Astrocyte of the cerebellum (primary cell): ENCODE measurements at regions not wholly inside any gene's neighbourhood (a gene's known extent, or its start where the extent isn't known, plus 50 kb on each side); places are given as distances from the start of the nearest gene placed in this dataset.

Experiments used
- DNase-seq: peaks from one replicate; pipeline ENCODE4 v3.0.0-alpha.2; 2011; ENCODE audit warnings: low read depth
- H3K4me3 ChIP-seq: 2 replicates; pipeline ENCODE4 v1.5.1; 2011; ENCODE audit warnings: mild to moderate bottlenecking, low read depth, low read length, moderate library complexity
- in situ Hi-C: cut with HindIII; loops from 2 replicates; pipeline ENCODE4 v1.10.0; 2017; ENCODE audit warnings: low sequenced_read_pairs
- TF ChIP-seq, protein P1 (sequence below): IDR thresholded peaks from 2 replicates; pipeline ENCODE4 v1.5.1; 2012; ENCODE audit warnings: low read length, low read depth, moderate library complexity, mild to moderate bottlenecking; ENCODE audit errors: missing control alignments

DNA sequence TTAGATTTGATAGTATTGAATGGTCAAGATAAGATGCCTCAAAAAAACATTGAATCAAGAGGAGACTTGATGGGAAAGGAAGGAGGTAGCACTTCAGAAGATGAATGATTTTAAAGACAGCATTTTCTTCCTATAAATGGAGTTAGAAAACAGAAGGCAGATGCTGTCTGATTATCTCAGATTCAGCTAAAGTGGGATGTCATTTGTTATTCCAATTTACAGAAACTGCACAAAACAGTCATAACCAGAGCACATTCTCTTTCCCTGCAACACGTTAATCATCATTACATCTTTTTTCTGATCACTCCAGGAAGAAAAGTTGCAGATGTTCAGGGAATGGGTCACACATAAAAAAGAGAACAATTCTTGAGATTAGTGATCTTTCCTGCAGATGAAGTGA, 1141.8 kb downstream of the SI start:
- no peak for DNase-seq
- no peak overlapping the region for H3K4me3 ChIP-seq
- in situ Hi-C loops: no loop called here
- TF ChIP-seq, protein P1, sequence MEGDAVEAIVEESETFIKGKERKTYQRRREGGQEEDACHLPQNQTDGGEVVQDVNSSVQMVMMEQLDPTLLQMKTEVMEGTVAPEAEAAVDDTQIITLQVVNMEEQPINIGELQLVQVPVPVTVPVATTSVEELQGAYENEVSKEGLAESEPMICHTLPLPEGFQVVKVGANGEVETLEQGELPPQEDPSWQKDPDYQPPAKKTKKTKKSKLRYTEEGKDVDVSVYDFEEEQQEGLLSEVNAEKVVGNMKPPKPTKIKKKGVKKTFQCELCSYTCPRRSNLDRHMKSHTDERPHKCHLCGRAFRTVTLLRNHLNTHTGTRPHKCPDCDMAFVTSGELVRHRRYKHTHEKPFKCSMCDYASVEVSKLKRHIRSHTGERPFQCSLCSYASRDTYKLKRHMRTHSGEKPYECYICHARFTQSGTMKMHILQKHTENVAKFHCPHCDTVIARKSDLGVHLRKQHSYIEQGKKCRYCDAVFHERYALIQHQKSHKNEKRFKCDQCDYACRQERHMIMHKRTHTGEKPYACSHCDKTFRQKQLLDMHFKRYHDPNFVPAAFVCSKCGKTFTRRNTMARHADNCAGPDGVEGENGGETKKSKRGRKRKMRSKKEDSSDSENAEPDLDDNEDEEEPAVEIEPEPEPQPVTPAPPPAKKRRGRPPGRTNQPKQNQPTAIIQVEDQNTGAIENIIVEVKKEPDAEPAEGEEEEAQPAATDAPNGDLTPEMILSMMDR: no peak

DNA sequence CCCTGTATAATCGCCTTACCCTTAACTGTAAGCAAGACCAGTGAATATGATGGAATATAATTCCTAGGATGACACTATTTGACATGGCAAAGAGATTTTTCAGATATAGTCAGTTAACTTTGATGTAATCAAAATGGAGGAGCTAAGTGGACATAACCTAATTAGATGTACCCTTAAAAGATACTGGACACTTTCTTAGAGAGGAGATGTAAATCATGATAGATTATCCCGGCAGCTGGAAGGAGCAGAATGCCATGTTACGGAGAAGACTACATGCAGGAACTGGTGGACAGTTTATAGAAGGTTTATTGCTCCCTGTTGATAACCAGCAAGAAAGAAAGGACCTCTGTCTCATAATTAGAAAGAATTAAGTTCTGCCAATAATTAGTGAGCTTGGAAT, 1142.9 kb downstream of the SI start:
- DNase-seq: no peak
- no peak overlapping the region for H3K4me3 ChIP-seq
- in situ Hi-C loops: no loop called here
- TF ChIP-seq, protein P1: no peak

DNA sequence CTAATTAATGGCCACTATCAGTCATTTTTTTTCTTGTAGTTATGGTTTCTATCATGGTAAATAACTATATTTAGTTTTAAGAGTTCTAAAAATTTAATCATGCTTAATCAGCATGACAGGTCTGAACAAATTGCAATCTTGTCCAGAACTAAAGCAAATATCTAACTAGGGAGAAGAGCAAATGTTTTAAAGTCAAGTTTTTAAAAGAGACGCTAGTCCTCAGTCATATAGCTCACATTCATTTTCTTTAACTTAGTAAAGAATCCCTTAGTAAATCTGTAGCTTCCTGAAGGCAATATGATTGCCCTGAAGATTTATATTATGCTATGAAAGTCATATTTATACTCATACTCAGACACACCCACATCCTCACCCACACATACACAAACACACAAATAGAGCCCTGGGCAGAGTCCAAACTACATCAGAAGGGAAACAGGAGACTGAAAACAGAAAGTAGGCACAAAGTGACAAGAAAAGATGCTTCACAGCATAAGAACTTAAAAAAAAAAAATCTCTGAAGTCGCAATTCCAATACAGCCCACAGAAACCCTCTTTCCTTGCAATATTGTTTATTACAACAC, 1149.1 kb downstream of the SI start:
- no peak overlapping the region for H3K4me3 ChIP-seq
- TF ChIP-seq, protein P1: no peak
- in situ Hi-C loops: no loop called here
- DNase-seq: no peak

DNA sequence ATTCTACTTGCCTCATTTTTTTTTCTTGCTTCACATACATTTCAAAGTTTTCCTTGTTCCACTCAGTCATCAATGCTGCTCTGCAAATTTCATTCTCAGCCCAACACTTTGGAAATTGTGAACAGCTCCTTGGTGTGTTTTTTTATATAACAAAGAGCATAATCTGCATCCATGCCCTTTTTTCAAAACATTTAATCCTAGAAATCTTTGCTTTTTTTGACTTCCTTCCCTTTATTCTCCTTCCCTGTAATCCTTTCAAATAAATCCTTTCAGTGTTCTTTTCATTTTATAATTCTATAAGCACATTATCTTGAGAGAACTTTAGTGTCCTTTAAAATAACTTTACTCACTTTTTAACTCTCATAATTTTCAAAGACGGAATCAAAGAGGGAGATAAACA, 1150.8 kb downstream of the SI start:
- no peak overlapping the region for H3K4me3 ChIP-seq
- DNase-seq: no peak
- TF ChIP-seq, protein P1: no peak
- in situ Hi-C loops: no loop called here

DNA sequence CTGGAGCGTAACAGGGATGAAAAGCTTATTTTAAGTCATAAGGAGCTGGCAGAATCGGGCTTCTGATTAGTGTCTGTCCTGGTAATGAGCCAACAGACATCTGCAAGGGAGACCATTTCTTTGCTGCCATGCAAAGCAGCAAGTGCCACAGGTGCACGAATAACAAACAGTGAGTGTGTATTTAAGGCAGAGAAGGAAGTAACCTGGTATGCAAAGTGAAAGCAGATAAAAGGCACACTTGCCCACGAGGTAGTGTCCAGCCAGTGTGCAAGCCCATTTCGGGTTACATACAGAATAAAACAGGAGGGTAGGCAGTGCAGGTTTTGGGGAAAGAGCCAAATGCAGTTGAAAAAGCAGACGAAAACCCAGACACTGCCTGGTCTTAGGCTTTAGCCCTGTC, 1153.7 kb downstream of the SI start:
- in situ Hi-C loops: no loop called here
- TF ChIP-seq, protein P1: no peak
- H3K4me3 ChIP-seq: no peak overlapping the region
- no peak for DNase-seq

DNA sequence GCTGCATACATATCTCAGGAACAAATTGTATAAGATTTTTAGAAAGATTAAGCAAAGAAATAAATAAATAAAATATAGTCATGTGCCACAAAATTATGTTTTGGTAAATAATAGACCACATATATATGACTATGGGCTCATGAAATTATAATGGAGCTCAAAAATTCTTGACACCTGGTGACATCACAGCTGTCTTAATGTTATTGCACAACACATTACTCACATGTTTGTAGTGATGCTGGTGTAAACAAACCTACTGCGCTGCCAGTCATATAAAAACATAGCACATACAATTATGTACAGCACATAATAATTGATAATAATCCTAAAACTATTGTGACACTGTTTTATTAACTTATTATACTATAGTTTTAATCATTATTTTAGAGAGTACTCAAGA, 1159.1 kb downstream of the SI start:
- DNase-seq: no peak
- in situ Hi-C loops: no loop called here
- H3K4me3 ChIP-seq: no peak overlapping the region
- TF ChIP-seq, protein P1: no peak
